Caki2 (cell line): ENCODE measurements at regions not wholly inside any gene's neighbourhood (a gene's known extent, or its start where the extent isn't known, plus 50 kb on each side); places are given as distances from the start of the nearest gene placed in this dataset.

Experiments
- DNase-seq: peaks from one replicate; pipeline ENCODE4 v3.0.0-alpha.2; 2015; ENCODE audit warnings: low read depth
- in situ Hi-C: cut with HindIII; loops from 2 replicates; pipeline ENCODE4 v1.10.0; 2016; ENCODE audit warnings: low sequenced_read_pairs, low pct_unique_long_range_greater_than_20kb, mixed read lengths

DNA sequence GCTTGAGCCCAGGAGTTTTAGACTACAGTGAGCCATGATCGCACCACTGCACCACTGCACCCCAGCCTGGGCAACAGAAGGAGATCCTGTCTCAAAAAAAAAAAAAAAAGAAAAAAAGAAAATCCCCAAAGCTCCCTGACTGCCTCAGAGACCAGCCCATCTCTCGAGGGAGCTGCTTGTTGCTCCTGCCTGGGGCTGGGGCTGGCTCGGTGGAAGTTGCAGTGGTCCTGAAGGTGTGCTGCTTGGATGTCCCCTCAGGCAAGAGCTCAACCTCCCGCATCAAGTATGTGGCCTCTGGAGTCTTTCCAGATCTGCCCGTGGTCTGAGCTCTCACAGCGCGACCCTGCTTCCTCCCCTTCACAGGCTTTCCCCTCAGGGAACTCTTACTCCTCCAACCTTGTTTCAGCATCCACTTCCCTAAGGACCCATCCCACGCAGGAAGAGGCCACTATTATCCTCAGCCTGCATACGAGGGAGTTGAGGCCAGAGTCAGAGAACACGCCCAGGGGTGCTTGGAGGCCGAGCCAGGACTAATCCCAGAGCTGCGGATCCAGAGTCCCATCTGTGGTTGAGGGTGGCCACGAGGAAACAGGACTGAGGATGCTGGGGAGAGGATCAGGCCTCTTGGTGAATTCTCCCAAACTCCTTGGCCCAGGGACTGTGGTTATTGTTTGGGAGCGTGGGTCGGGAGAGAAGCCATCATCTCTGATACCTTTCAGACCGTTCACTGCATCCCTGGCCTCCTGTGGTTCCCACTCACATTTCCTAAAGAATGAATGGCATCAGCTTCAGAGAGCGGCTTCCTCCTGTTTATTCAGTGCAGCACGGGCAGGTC lies 624.6 kb downstream of the AACS start:
- in situ Hi-C loops: no loop called here
- DNase-seq: no peak

DNA sequence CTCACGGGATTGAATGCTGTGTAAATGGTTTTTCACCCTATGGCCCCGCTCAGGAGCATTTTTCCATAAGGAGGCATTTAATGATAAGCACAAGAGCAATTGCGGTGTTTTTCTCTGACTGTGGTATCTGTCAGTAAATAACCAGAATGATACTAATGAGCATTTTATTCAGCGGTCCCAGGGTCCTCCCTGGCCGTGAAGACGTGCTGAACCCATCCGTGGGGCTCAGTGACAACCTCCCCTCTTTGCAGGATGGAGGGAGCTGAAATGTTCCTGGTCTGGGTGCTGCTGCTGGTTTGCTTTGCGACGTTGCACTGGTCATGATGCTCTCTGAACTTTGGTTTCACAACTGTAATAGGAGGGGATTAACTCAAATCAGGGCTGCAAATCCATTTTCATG lies 625.6 kb downstream of the AACS start:
- in situ Hi-C loops: no loop called here
- no peak for DNase-seq

DNA sequence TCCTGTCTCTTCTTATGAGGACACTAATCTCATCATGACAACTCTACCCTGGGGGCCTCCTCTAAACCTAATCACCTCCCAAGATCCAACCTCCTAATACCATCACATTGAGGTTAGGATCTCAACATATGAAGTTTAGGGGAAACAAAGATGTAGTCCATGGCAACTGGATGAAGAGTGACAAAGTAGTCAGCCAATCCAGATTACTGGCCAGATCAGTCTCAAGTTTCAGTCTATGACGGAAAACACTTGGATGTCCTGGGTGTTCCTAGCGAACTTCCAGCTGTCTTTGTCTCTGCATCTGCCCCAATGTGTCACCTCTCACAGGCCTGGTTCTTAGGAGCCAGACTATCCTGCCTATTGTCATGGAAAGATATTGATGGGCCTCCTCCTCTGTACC lies 630.8 kb downstream of the AACS start:
- in situ Hi-C loops: no loop called here
- DNase-seq: no peak

DNA sequence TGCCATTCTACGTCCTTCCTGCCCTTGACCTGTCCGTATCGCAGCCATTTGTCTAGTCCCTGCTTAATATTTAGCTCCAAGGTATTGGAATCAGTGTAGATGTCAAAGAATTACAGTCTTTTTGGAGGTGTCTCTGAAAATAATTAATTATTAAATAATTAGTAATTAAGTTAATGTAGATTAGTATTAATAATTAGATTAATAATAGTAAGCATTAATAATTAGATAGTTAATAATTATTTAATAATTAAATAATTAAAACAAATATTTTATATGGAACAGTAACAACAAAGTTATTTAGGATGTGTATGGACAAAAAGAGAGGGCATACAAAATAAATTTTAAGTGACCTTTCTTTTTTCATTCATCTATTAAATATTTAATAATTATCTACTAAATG lies 639.6 kb downstream of the AACS start:
- DNase-seq: no peak
- in situ Hi-C loops: no loop called here

DNA sequence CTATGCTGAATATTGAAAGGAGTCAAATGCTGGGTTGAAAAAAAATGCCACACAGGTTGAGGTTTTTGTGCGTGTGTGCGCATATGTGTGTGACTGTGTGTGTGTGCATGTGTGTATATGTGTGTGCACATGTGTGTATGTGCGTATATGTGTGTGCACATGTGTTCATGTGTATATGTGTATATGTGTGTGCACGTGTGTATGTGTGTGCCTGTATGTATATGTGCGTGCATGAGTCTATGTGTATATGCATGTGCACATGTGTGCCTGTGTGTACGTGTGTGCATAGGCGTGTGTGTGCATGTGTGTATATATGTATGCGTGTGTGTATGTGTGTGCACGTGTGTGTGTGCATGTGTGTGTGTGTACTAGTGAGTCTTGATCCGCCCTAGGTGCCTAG lies 655.7 kb downstream of the AACS start:
- in situ Hi-C loops: no loop called here
- DNase-seq: no peak

DNA sequence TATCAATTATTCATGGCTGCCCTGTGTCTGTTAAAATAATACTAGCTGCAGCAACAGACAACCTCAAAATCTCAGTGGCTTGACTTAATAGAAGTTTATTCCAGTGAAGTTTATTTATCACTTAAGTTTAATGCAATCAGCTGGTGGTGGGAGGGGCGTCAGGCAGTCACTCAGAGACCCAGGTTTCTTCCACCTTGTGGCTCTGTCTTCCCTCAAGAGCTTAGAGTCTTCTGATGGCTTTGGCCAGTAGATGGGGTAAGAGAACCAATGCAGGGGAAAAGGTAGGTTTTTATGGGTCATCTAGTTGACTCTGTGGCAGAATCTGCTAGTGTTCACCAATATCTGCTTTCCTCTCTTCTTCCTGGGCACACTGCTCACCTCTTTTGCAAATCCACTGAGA lies 668.9 kb downstream of the AACS start:
- DNase-seq: no peak
- in situ Hi-C loops: no loop called here

DNA sequence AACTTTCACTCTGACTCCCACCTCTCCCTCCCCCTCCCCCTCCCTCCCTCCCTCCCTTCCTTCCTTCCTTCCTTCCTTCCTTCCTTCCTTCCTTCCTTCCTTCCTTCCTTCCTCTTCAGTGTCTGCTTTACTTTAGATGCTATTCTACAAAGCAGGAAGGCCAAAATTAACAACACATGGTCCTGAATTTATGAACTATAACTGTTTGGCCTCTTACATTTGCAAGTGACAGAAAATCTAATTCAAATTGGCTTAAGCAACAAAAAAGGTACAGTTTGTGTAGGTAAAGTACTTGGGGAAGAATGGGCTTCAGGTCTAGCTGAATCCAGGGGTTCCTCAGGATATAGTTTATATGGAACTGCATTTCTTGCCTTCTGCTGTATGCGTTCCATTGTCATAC lies 673.0 kb downstream of the AACS start:
- DNase-seq: no peak
- in situ Hi-C loops: no loop called here

DNA sequence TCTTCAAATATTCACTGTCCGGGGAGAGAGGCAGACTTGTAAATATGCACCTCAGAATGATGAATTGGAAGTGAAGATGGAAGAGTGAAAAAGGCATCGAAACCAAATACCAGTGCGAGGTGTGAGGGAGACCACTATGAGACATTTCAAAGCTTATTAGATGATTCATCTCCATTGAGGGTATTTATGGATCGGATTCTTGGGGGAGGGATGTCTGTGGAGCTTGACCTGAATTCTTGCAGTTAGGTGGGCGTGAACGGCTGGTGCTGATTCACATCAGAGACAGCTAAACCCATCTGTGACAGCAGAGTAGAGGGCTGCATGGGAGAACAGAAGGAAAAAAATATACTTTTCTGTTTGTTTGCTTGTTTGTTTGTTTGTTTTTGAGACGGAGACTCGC lies 677.2 kb downstream of the AACS start:
- in situ Hi-C loops: no loop called here
- no peak for DNase-seq

DNA sequence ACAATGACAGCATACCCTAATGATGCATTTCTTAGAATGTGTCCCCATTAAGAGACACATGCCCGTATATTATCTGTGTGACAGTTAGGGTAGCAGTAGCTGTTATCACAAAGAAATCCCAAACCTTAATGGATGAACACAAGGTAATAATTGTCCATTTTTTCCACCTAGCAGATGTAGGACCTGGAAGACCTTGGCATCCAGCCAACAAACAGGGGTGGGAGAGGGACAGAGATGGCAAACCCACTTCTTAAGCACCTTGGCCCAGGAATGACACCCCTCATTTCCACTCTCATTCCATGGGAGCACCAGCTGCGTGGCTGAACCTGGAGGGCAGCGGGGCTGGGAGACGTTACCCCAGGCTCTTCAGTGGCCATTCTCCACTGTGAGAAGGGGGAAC lies 679.0 kb downstream of the AACS start:
- in situ Hi-C loops: no loop called here
- no peak for DNase-seq

DNA sequence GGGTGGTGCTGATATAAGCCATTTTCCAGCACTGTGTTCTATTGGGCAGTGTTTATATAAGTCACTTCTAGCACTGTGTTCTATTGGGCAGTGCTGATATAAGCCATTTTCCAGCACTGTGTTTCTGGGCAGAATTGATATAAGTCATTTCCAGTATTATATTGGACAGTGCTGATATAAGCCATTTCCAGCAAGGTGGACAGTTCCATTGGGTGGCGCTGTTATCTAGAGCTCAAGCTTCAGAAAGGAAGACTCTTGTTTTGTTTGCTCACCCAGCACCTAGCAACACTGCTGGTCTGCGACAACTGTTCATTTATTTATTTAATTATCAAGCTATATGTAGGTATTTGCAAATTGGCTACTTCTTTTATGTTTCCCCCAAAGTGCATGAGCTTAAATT lies 690.3 kb downstream of the AACS start:
- no peak for DNase-seq
- in situ Hi-C loops: no loop called here

DNA sequence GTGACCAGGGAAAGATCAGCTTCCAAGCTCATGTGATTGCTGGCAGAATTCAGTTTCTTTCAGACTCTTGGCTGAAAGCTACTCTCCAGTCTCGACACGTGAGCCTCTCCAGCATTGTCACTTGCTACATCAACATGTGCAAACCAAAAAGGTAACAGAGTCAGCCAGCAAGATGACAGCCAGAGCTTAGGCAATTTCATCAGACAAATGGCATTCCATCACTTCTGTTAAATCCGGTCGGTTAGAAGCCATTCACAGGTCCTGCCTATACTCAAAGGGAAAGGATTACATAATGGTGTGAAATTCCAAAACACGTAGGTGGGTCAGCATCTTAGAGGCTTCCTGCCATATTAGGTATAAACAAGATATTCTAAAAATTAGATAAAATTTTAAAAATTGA lies 700.9 kb downstream of the AACS start:
- DNase-seq: no peak
- in situ Hi-C loops: no loop called here

DNA sequence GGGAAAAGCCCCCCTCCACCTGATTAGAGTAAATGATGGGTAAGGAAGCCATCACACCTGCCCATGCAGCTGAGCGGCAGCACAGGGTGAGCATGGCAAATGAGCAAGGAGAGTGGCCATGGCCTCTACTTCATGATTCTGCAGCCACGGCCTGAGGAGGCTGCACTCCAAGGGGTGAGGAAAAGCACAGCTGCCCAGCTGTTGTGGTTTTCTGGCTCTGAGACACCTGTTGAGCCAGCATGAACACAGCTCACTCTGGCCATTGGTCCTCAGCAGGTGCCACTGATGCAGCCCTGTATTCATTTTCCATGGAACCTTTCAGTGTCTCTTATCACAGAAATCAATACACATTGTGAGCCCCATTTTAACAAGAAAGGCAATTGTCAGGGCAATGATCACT lies 707.2 kb downstream of the AACS start:
- in situ Hi-C loops: no loop called here
- no peak for DNase-seq

DNA sequence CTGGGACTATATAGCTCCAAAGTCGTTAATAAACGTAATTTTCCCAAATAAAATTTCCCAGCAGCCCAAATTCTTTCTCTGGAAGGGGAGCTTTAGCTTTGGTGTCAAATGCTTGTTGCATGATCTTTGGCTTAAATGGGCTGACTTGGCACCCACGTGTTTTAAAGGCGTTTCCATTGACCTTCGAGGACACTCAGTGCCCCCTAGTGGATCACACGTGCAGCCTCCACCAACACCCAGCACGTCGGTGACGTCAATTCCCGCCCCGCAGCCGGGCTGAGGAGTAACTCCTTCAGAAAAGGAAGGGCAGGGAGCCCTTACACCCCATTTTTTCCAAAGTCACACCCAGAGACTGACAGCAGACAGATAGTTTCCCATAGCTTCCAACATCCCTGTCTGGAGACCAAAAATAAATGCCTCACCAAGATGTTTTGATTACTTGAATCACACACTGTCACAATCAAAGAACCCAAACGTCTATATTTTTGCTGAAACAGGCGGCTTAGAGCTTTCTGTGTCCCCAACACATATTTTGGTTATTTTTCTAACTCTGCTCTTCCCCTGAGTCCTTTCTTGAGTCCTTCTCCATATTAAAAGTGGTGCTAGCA lies 707.9 kb downstream of the AACS start:
- DNase-seq: no peak
- in situ Hi-C loops: no loop called here

DNA sequence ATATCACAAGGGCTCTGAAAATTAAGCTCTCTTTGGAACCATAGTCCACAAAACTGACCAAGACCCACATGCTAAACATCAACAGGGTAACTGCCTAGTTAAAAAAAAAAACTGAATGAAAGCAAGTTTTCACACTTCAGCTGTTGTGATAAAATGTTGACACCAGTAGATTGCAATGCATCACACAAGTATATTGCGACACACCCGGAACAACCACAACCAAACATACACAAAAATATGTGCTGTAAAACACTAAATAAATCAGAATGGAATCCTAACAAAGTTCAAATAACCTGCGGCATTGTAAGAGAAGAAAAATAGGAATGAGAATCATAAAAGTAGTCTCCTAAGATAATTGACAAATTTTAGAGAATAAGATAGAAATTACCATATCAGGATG lies 710.3 kb downstream of the AACS start:
- DNase-seq: no peak
- in situ Hi-C loops: no loop called here

DNA sequence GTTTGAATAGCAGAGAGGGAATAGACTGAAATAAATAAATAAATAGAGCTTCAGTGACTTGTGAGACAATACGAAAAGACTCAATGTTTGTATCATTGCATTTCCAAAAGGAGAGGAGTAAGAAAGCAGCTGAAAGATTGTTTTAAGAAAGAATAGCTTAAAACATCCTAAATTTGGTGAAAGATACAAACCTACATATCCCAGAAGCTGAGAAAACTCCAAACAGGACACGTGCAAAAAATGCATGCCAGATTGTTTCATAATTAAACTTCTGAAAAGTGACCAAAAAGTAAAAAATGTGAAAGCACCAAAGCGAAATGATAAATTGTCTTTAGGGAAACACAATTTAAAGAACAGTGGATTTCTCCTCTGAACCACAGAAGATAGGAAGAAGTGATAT lies 711.0 kb downstream of the AACS start:
- no peak for DNase-seq
- in situ Hi-C loops: no loop called here

DNA sequence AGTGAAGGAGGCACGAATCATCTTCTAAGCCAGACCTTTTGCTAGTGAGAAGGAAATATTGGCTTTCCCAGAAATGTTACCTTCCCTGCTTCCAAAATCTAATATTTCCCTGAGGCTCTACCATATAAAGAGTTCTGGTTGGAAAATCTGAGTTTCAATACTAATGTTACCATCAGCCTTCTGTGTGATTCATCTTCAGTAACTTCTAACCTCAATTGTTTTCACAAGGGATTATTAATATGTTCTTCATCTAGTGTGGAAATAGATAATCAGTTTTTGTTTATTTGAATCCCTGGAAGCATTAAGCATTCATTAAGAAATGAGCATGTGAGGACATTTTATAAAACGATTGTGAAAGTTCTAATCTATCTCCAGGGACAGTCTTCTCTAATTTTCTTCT lies 720.9 kb downstream of the AACS start:
- in situ Hi-C loops: no loop called here
- no peak for DNase-seq

DNA sequence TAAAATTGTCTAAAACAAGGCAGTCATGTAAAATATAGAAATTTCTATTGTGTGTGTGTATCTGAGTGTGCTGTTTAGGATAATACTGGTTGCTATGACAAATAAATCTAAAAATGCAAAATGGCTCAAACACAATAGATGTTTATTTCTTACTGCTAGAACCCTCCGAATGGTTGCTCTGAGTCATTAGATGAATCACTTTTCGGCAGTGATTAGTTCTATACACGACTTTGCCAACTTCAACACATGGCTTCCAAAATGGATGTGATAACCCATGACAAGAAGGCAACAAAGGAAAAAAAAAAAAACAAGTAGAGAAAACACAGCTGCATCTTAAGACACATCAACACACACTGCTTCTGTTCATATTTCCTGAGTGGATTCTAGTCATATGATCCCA lies 729.2 kb downstream of the AACS start:
- no peak for DNase-seq
- in situ Hi-C loops: no loop called here

DNA sequence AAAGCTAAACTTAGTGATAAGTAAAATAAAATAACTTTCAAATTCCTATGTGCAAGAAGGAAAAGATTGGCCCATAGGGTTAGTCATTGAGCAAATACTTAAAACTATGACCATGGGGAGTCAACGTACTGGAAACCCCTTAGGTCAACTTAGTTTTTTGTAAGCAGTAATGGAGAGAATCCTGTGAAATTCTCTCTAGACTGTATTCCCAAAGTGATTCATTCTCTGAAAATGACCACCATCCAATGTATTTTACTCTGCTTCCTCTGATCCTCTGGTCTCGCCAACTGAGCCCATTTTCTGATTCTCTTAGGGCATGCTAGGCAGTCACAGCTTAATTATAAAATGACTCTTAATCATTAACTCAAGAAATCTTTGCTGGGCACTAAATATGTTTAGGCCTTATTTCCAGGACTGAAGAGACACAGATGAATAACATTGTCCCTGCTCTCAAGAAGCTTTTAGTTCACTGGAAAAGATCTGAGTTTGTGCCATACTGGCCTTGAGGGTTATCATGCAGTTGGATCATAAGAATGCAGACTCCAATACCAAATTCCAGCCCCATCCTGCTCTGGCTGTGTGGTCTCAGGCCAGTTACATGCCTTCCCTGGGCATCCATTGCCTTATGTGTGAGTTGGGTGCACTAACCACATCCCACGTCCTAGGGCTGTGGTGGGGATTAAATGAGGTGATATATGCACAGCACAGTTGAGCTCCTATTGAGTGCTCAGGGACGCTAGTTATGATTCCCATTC lies 732.4 kb downstream of the AACS start:
- DNase-seq: peak; percentile 62
- in situ Hi-C loops: no loop called here

DNA sequence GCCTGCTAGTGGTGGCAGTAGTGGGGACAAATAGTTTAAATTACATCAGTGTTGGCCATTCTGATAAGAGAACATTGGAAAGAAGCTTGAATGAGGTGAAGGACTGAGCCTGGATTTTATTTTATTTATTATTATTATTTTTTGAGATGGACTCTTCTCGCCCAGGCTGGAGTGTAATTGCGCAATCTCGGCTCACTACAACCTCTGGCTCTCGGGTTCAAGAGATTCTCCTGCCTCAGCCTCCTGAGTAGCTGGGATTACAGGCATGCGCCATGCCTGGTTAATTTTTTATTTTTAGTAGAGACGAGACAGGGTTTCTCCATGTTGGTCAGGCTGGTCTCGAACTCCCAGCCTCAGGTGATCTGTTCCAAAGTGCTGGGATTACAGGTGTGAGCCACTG lies 739.4 kb downstream of the AACS start:
- in situ Hi-C loops: no loop called here
- DNase-seq: no peak

DNA sequence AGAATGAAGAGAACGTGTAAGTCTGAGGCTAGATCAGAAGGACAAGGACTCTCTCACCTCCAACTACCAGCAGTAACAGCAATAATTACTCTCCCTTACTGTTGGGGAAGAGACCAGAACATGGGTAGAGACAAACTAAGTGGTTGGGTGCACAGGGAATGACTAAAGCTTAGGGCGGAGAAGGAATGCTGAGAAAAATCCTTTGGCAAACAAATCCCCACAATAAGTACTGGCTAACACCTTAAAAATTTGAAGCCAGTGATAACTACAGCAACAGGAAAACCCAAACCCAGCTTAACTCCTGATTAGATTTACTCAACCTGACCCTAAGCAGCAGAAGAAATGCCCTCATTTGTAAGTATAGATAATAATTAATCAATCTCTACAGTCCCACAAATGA lies 759.0 kb downstream of the AACS start:
- in situ Hi-C loops: no loop called here
- DNase-seq: no peak
